WTC11 (cell line): ENCODE measurements at regions not wholly inside any gene's neighbourhood (a gene's known extent, or its start where the extent isn't known, plus 50 kb on each side); places are given as distances from the start of the nearest gene placed in this dataset.

Experiments used
- ATF1 ChIP-seq: sonication (generic); formaldehyde crosslinking; IDR thresholded peaks from 2 replicates; pipeline ENCODE4 v1.8.1; 2023; ENCODE audit warnings: mild to moderate bottlenecking, moderate library complexity, missing genetic modification reagents
- CBFB ChIP-seq: sonication (generic); formaldehyde crosslinking; IDR thresholded peaks from 2 replicates; pipeline ENCODE4 v1.8.1; 2022; ENCODE audit warnings: mild to moderate bottlenecking, low read depth, missing genetic modification reagents
- CREB1 ChIP-seq: sonication (generic); formaldehyde crosslinking; IDR thresholded peaks from 2 replicates; pipeline ENCODE4 v1.8.0; 2023; ENCODE audit warnings: mild to moderate bottlenecking, missing genetic modification reagents
- CTCF ChIP-seq: fragments of 200-600 bp; IDR thresholded peaks from 2 replicates; pipeline ENCODE4 v1.8.0; 2022; ENCODE audit warnings: antibody characterized with exemption
- ESRRA ChIP-seq: sonication (generic); formaldehyde crosslinking; IDR thresholded peaks from 2 replicates; pipeline ENCODE4 v1.8.1; 2022; ENCODE audit warnings: mild to moderate bottlenecking, missing genetic modification reagents, borderline replicate concordance
- FOXK1 ChIP-seq: sonication (generic); formaldehyde crosslinking; IDR thresholded peaks from 2 replicates; pipeline ENCODE4 v1.8.0; 2022; ENCODE audit warnings: mild to moderate bottlenecking, moderate library complexity, missing genetic modification reagents
- GABPB1 ChIP-seq: sonication (generic); formaldehyde crosslinking; IDR thresholded peaks from 2 replicates; pipeline ENCODE4 v1.8.1; 2023; ENCODE audit warnings: mild to moderate bottlenecking, missing genetic modification reagents
- MYBL2 ChIP-seq: sonication (generic); formaldehyde crosslinking; IDR thresholded peaks from 2 replicates; pipeline ENCODE4 v1.8.1; 2023; ENCODE audit warnings: mild to moderate bottlenecking, moderate library complexity, missing genetic modification reagents
- NFATC4 ChIP-seq: fragments of 250-450 bp; sonication (Bioruptor Pico); IDR thresholded peaks from 2 replicates; pipeline ENCODE4 v1.9.0; 2021; ENCODE audit warnings: mild to moderate bottlenecking
- RELA ChIP-seq: sonication (generic); formaldehyde crosslinking; IDR thresholded peaks from 2 replicates; pipeline ENCODE4 v1.8.1; 2022; ENCODE audit warnings: missing genetic modification reagents, mild to moderate bottlenecking, borderline replicate concordance
- SOX15 ChIP-seq: fragments of 250-450 bp; sonication (Bioruptor Pico); IDR thresholded peaks from 2 replicates; pipeline ENCODE4 v1.9.0; 2021; ENCODE audit warnings: mild to moderate bottlenecking
- SP1 ChIP-seq: sonication (generic); formaldehyde crosslinking; conservative IDR thresholded peaks from 2 replicates; pipeline ENCODE4 v1.8.1; 2022; ENCODE audit warnings: missing genetic modification reagents

DNA sequence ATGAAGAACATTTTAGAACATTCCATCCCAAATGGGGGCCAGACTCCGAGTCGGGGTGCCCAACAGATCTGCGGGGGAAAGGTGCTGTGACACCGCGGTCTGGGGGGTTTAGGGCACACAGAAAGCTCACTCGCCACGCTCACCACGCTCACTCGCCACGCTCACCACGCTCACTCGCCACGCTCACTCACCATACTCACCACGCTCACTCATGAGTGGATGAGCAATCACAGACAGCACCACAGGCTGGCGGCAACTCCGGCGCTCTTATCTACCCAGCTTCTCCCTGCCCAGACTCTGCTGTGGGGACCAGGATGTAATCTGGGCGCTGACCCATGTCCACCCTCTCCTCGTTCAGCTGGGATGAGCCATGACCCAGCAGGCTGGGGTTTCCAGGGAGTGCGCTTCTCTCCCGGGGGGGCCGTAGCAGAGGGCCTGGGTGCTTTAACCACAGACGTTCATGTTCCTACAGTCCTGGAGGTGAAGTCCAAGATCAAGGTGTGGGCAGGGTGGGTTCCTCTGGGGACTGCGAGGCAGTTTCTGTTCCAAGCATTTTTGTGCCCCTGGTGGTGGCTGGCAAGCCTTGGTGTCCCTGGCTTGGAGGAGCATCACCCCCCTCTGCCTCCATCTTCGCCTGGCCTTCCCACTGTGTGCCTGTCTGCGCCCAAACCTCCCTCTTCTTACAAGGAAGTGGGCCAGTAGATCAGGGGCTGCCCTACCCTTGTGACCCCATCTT is 141.2 kb downstream of the CTTN start:
- TF ChIP-seq CTCF (no peak), CREB1 (no peak), ESRRA (no peak), ATF1 (CRISPR knock-in tag) (no peak), CBFB (CRISPR knock-in tag) (no peak), MYBL2 (CRISPR knock-in tag) (no peak), GABPB1 (CRISPR knock-in tag) (no peak), SP1 (CRISPR knock-in tag) (no peak), NFATC4 (no peak), SOX15 (no peak), FOXK1 (CRISPR knock-in tag) (no peak), RELA (CRISPR knock-in tag) (no peak)
